ENCODE measurements at regions not wholly inside any gene's neighbourhood (a gene's known extent, or its start where the extent isn't known, plus 50 kb on each side); places are given as distances from the start of the nearest gene placed in this dataset.

- no peak for DNase-seq (ENCODE audit: extremely low read depth, insufficient read length)
- TF ChIP-seq CTCF (IDR thresholded peaks at IDR 0.05; ENCODE audit: insufficient read depth, low read length, poor library complexity, severe bottlenecking) = no peak
- H3K36me3 ChIP-seq (ENCODE audit: control insufficient read depth, insufficient read depth, low read length) = no peaks in the 10 kb centered on the region
- no peaks in the 10 kb centered on the region for H3K27me3 ChIP-seq (replicated peaks; ENCODE audit: control insufficient read depth, insufficient read depth, low read length)
- H3K4me3 ChIP-seq (replicated peaks; ENCODE audit: low read depth, low read length) = no peak overlapping the region
These were observed 545.0 kb downstream of the OTOL1 start for GRCh38 chr3:162041622-162042021.

DNA sequence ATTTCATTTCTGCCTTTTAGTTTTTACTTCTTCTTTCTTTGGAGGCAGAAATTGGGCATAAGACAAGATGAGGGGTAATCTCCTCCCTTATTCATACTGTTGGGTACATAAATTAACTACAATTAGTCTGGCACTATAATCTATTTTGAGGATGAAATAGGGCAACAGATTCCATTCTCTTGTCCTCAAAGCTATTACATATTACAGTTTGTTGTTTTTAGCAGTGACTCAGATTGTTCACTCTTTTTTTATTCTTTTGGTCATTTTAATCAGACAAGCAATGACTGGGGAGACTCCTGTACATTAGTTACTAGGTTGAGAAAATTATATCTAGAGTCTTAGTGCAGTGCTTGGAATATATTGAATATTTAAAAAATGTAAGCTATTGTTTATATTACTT, 556.0 kb downstream of the OTOL1 start:
- TF ChIP-seq CTCF (IDR thresholded peaks at IDR 0.05; ENCODE audit: insufficient read depth, low read length, poor library complexity, severe bottlenecking) = no peak
- H3K4me3 ChIP-seq (replicated peaks; ENCODE audit: low read depth, low read length) = no peak overlapping the region
- no peak for DNase-seq (ENCODE audit: extremely low read depth, insufficient read length)
- no peaks in the 10 kb centered on the region for H3K27me3 ChIP-seq (replicated peaks; ENCODE audit: control insufficient read depth, insufficient read depth, low read length)
- H3K36me3 ChIP-seq (ENCODE audit: control insufficient read depth, insufficient read depth, low read length) = no peaks in the 10 kb centered on the region

- no peak overlapping the region for H3K4me3 ChIP-seq (replicated peaks; ENCODE audit: low read depth, low read length)
- TF ChIP-seq CTCF (IDR thresholded peaks at IDR 0.05; ENCODE audit: insufficient read depth, low read length, poor library complexity, severe bottlenecking) = no peak
- no peaks in the 10 kb centered on the region for H3K27me3 ChIP-seq (replicated peaks; ENCODE audit: control insufficient read depth, insufficient read depth, low read length)
- H3K36me3 ChIP-seq (ENCODE audit: control insufficient read depth, insufficient read depth, low read length) = no peaks in the 10 kb centered on the region
- no peak for DNase-seq (ENCODE audit: extremely low read depth, insufficient read length)
These were observed 576.1 kb downstream of the OTOL1 start for GRCh38 chr3:162072656-162073164.

- no peak for DNase-seq (ENCODE audit: extremely low read depth, insufficient read length)
- Histone ChIP-seq H3K36me3 (ENCODE audit: control insufficient read depth, insufficient read depth, low read length) (no peaks in the 10 kb centered on the region), H3K4me3 (replicated peaks; ENCODE audit: low read depth, low read length) (no peak overlapping the region), H3K27me3 (replicated peaks; ENCODE audit: control insufficient read depth, insufficient read depth, low read length) (no peaks in the 10 kb centered on the region)
- no peak for TF ChIP-seq CTCF (IDR thresholded peaks at IDR 0.05; ENCODE audit: insufficient read depth, low read length, poor library complexity, severe bottlenecking)
These were observed 576.9 kb downstream of the OTOL1 start for GRCh38 chr3:162073422-162073975.

DNA sequence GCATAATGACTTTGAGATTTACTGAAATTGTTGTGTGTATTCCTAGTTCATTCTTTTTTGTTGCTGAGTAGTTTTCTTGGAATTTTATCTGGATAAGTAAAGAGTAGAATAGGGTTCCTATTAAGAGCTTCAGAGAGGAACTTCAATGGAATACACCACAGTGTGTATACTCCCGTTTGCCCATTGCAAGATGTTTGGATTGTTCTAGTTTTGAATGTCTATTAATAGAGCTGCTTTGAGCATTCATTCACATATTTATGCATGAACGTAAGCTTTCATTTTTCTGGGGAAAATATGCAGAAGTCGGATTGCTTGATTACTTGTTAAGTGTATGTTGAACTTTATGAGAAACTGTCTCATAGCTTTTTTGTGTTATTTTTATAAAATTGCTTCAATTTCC, 580.5 kb downstream of the OTOL1 start:
- TF ChIP-seq CTCF (IDR thresholded peaks at IDR 0.05; ENCODE audit: insufficient read depth, low read length, poor library complexity, severe bottlenecking) = no peak
- DNase-seq (ENCODE audit: extremely low read depth, insufficient read length) = no peak
- no peaks in the 10 kb centered on the region for H3K36me3 ChIP-seq (ENCODE audit: control insufficient read depth, insufficient read depth, low read length)
- no peaks in the 10 kb centered on the region for H3K27me3 ChIP-seq (replicated peaks; ENCODE audit: control insufficient read depth, insufficient read depth, low read length)
- H3K4me3 ChIP-seq (replicated peaks; ENCODE audit: low read depth, low read length) = no peak overlapping the region

DNA sequence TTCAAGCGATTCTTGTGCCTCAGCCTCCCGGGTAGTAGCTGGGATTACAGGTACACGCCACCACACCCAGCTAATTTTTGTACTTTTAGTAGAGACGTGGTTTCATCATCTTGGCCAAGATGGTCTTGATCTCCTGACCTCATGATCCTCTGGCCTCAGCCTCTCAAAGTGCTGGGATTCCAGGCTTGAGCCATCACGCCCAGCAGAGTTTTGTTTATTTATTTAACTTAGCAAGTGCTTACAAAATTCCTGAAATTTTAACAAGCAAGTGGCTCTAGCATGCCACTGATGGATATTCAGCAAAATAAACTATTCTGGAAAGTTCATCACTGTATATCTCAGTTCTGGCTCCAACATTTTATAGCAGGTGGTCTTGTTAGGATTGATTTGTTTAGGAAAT, 585.9 kb downstream of the OTOL1 start:
- H3K36me3 ChIP-seq (ENCODE audit: control insufficient read depth, insufficient read depth, low read length) = no peaks in the 10 kb centered on the region
- TF ChIP-seq CTCF (IDR thresholded peaks at IDR 0.05; ENCODE audit: insufficient read depth, low read length, poor library complexity, severe bottlenecking) = no peak
- DNase-seq (ENCODE audit: extremely low read depth, insufficient read length) = no peak
- H3K4me3 ChIP-seq (replicated peaks; ENCODE audit: low read depth, low read length) = no peak overlapping the region
- no peaks in the 10 kb centered on the region for H3K27me3 ChIP-seq (replicated peaks; ENCODE audit: control insufficient read depth, insufficient read depth, low read length)
